Stimulated activated CD4-positive, alpha-beta T cell treated with anti-CD3 and anti-CD28 coated beads, TNF-alpha, amount 100 ng/mL, for 48 hours (primary cell): ENCODE measurements at regions not wholly inside any gene's neighbourhood (a gene's known extent, or its start where the extent isn't known, plus 50 kb on each side); places are given as distances from the start of the nearest gene placed in this dataset.

Experiments used
- DNase-seq, 3 donors: peaks; one replicate each; pipeline ENCODE4 v3.0.0-alpha.2; 2020; ENCODE audit warnings: low read depth in 3 of 3

GRCh38 chr4:107166181-107166580 lies 130.1 kb upstream of the DKK2 start:
- DNase-seq = no peak

GRCh38 chr4:107164962-107165475 lies 128.9 kb upstream of the DKK2 start:
- no peak for DNase-seq

GRCh38 chr4:107156443-107156842 lies 120.3 kb upstream of the DKK2 start:
- DNase-seq = no peak

- DNase-seq = no peak
These were observed 119.3 kb upstream of the DKK2 start for GRCh38 chr4:107155366-107155765.

- DNase-seq = no peak
These were observed 117.8 kb upstream of the DKK2 start for GRCh38 chr4:107153956-107154355.

- DNase-seq = no peak
These were observed 117.1 kb upstream of the DKK2 start for GRCh38 chr4:107153228-107153627.

GRCh38 chr4:107151173-107151572 lies 115.1 kb upstream of the DKK2 start:
- no peak for DNase-seq

GRCh38 chr4:107148904-107149303 lies 112.8 kb upstream of the DKK2 start:
- no peak for DNase-seq

- DNase-seq = no peak
These were observed 111.8 kb upstream of the DKK2 start for GRCh38 chr4:107147873-107148272.

- DNase-seq = no peak
These were observed 102.3 kb upstream of the DKK2 start for GRCh38 chr4:107138433-107138832.

GRCh38 chr4:107133965-107134653 lies 98.0 kb upstream of the DKK2 start:
- no peak for DNase-seq

- DNase-seq = no peak
These were observed 95.2 kb upstream of the DKK2 start for GRCh38 chr4:107131295-107131694.

- DNase-seq = no peak
These were observed 94.0 kb upstream of the DKK2 start for GRCh38 chr4:107130157-107130556.

- DNase-seq = no peak
These were observed 93.5 kb upstream of the DKK2 start for GRCh38 chr4:107129611-107130010.

GRCh38 chr4:107129076-107129475 lies 93.0 kb upstream of the DKK2 start:
- no peak for DNase-seq

GRCh38 chr4:107128116-107128515 lies 92.0 kb upstream of the DKK2 start:
- DNase-seq = no peak

GRCh38 chr4:107125496-107125895 lies 89.4 kb upstream of the DKK2 start:
- no peak for DNase-seq

- no peak for DNase-seq
These were observed 86.6 kb upstream of the DKK2 start for GRCh38 chr4:107122736-107123135.

- no peak for DNase-seq
These were observed 84.5 kb upstream of the DKK2 start for GRCh38 chr4:107120661-107121060.

GRCh38 chr4:107117726-107118125 lies 81.6 kb upstream of the DKK2 start:
- DNase-seq = no peak

- DNase-seq = no peak
These were observed 79.2 kb upstream of the DKK2 start for GRCh38 chr4:107115185-107115847.

- no peak for DNase-seq
These were observed 77.9 kb upstream of the DKK2 start for GRCh38 chr4:107114059-107114458.

- DNase-seq = no peak
These were observed 62.3 kb upstream of the DKK2 start for GRCh38 chr4:107098401-107098800.
